ENCODE measurements at regions not wholly inside any gene's neighbourhood (a gene's known extent, or its start where the extent isn't known, plus 50 kb on each side); places are given as distances from the start of the nearest gene placed in this dataset.

DNA sequence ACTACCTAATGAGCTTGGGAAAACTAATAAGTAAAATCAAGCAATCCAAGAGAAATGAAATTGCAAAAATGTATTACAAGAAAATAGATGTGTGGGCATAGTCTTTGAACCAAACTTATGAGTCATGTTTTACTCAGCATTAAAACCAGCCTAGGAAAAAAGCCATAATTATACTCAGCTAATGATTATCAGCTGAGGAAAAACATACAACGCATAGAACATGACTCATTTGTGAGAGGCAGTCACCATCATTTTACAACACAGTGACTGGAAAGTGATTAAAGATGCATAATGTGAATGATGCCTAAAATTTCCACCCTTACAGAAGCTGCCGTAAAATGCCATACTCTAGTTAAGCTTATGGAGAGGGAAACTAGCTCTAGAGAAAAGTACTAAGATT is 238.0 kb upstream of the EOMES start:
- no peak for TF ChIP-seq EP300 (IDR thresholded peaks at IDR 0.05)
- TF ChIP-seq, protein P1, sequence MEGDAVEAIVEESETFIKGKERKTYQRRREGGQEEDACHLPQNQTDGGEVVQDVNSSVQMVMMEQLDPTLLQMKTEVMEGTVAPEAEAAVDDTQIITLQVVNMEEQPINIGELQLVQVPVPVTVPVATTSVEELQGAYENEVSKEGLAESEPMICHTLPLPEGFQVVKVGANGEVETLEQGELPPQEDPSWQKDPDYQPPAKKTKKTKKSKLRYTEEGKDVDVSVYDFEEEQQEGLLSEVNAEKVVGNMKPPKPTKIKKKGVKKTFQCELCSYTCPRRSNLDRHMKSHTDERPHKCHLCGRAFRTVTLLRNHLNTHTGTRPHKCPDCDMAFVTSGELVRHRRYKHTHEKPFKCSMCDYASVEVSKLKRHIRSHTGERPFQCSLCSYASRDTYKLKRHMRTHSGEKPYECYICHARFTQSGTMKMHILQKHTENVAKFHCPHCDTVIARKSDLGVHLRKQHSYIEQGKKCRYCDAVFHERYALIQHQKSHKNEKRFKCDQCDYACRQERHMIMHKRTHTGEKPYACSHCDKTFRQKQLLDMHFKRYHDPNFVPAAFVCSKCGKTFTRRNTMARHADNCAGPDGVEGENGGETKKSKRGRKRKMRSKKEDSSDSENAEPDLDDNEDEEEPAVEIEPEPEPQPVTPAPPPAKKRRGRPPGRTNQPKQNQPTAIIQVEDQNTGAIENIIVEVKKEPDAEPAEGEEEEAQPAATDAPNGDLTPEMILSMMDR (IDR thresholded peaks at IDR 0.05), result no peak
